GM21526 (cell line): ENCODE measurements at regions not wholly inside any gene's neighbourhood (a gene's known extent, or its start where the extent isn't known, plus 50 kb on each side); places are given as distances from the start of the nearest gene placed in this dataset.

Experiments
- ATAC-seq: cut with Tn5 transposase; IDR thresholded peaks from one replicate; pipeline ENCODE4 v1.9.1; 2021; ENCODE audit warnings: moderate library complexity; ENCODE audit not compliant: unreplicated experiment, low FRiP score

- ATAC-seq: no peak
Measured at GRCh38 chr10:78492424-78492823, 458.8 kb downstream of the RPS24 start.

- ATAC-seq: no peak
Measured at GRCh38 chr10:78494179-78494578, 460.5 kb downstream of the RPS24 start.

- ATAC-seq: no peak
Measured at GRCh38 chr10:78502210-78502936, 468.7 kb downstream of the RPS24 start.

- ATAC-seq: no peak
Measured at GRCh38 chr10:78504181-78504580, 470.5 kb downstream of the RPS24 start.

- no peak for ATAC-seq
Measured at GRCh38 chr10:78505657-78506056, 472.0 kb downstream of the RPS24 start.

GRCh38 chr10:78506614-78507013 is 473.0 kb downstream of the RPS24 start:
- ATAC-seq: no peak

- no peak for ATAC-seq
Measured at GRCh38 chr10:78507510-78508160, 474.0 kb downstream of the RPS24 start.

- no peak for ATAC-seq
Measured at GRCh38 chr10:78508955-78509748, 475.5 kb downstream of the RPS24 start.

- ATAC-seq: no peak
Measured at GRCh38 chr10:78510566-78511323, 477.1 kb downstream of the RPS24 start.

GRCh38 chr10:78511324-78512204 is 477.9 kb downstream of the RPS24 start:
- ATAC-seq: no peak

GRCh38 chr10:78512205-78512550 is 478.5 kb downstream of the RPS24 start:
- no peak for ATAC-seq

GRCh38 chr10:78513330-78513729 is 479.7 kb downstream of the RPS24 start:
- no peak for ATAC-seq

GRCh38 chr10:78513986-78514385 is 480.3 kb downstream of the RPS24 start:
- ATAC-seq: no peak

- ATAC-seq: no peak
Measured at GRCh38 chr10:78514459-78514858, 480.8 kb downstream of the RPS24 start.

GRCh38 chr10:78515038-78515872 is 481.6 kb downstream of the RPS24 start:
- ATAC-seq: no peak

- ATAC-seq: no peak
Measured at GRCh38 chr10:78515873-78516153, 482.1 kb downstream of the RPS24 start.

- no peak for ATAC-seq
Measured at GRCh38 chr10:78516236-78516635, 482.6 kb downstream of the RPS24 start.

- ATAC-seq: no peak
Measured at GRCh38 chr10:78516756-78517155, 483.1 kb downstream of the RPS24 start.

GRCh38 chr10:78518224-78518623 is 484.6 kb downstream of the RPS24 start:
- ATAC-seq: no peak
